Thyroid gland (tissue), 4 donors: ENCODE measurements at regions not wholly inside any gene's neighbourhood (a gene's known extent, or its start where the extent isn't known, plus 50 kb on each side); places are given as distances from the start of the nearest gene placed in this dataset.

Source experiments
- CTCF ChIP-seq, 6 experiments: fragments of 200-600 bp in 3 of 6; fragments of 450-650 bp in 3 of 6; sonication (generic) in 3 of 6; IDR thresholded peaks; one replicate each; pipeline ENCODE4 v1.5.1; 2016 to 2019; ENCODE audit warnings: antibody characterized with exemption in 6 of 6, mild to moderate bottlenecking in 2 of 6, inconsistent platforms in 1 of 6, moderate library complexity in 1 of 6
- POLR2A ChIP-seq, 2 donors: fragments of 450-650 bp; IDR thresholded peaks; one replicate each; pipeline ENCODE4 v1.6.1; 2017; ENCODE audit warnings: antibody characterized with exemption in 2 of 2, mild to moderate bottlenecking in 2 of 2, moderate library complexity in 1 of 2

GRCh38 chr6:140845701-140846100 is 1287.0 kb upstream of the GJE1 start:
- TF ChIP-seq CTCF (IDR thresholded peaks at IDR 0.05) = no peak
- TF ChIP-seq POLR2A (IDR thresholded peaks at IDR 0.05) = no peak
